Keratinocyte (primary cell): ENCODE measurements at regions not wholly inside any gene's neighbourhood (a gene's known extent, or its start where the extent isn't known, plus 50 kb on each side); places are given as distances from the start of the nearest gene placed in this dataset.

Experiments
- DNase-seq: peaks from one replicate; pipeline ENCODE4 v3.0.0-alpha.2; 2011; ENCODE audit warnings: low read depth, missing footprints, low spot score
- FAIRE-seq: peaks from 2 replicates; lab custom pipeline; 2011; peaks lifted over from hg19 to GRCh38; lab: Jason Lieb, UNC
- H2AFZ ChIP-seq: 2 replicates; pipeline ENCODE4 v1.6.0; 2012; ENCODE audit warnings: low read length, control low read depth, inconsistent platforms; ENCODE audit not compliant: control insufficient read depth
- H3K27ac ChIP-seq: 2 replicates; pipeline ENCODE4 v1.5.1; 2011; ENCODE audit warnings: low read length; ENCODE audit not compliant: control insufficient read depth, insufficient read depth
- H3K27me3 ChIP-seq: 3 replicates; pipeline ENCODE4 v1.6.0; 2011; ENCODE audit warnings: low read length; ENCODE audit not compliant: control insufficient read depth, insufficient read depth; ENCODE audit errors: extremely low read depth
- H3K36me3 ChIP-seq, 2 experiments: 2 replicates in 1 of 2; 3 replicates in 1 of 2; pipeline ENCODE4 v1.5.1; 2011; ENCODE audit warnings: low read length in 2 of 2, mild to moderate bottlenecking in 1 of 2; ENCODE audit not compliant: control insufficient read depth in 2 of 2, insufficient read depth in 2 of 2; ENCODE audit errors: extremely low read depth in 1 of 2
- H3K4me1 ChIP-seq: 3 replicates; pipeline ENCODE4 v1.5.1; 2011; ENCODE audit warnings: low read length; ENCODE audit not compliant: control insufficient read depth, insufficient read depth; ENCODE audit errors: extremely low read depth
- H3K4me2 ChIP-seq: 3 replicates; pipeline ENCODE4 v1.6.0; 2011; ENCODE audit warnings: low read depth, low read length; ENCODE audit not compliant: control insufficient read depth, insufficient read depth; ENCODE audit errors: extremely low read depth
- H3K4me3 ChIP-seq, 3 experiments: fragments of 200-600 bp in 1 of 3; sonication (generic) in 1 of 3; 2 replicates in 2 of 3; 3 replicates in 1 of 3; pipeline ENCODE4 v1.5.1; 2011 to 2016; ENCODE audit warnings: low read length in 3 of 3, mild to moderate bottlenecking in 3 of 3, control low read depth in 2 of 3, inconsistent platforms in 1 of 3, low read depth in 1 of 3, mixed read lengths in 1 of 3, mixed run types in 1 of 3, moderate library complexity in 1 of 3; ENCODE audit not compliant: control insufficient read depth in 2 of 3, insufficient read depth in 2 of 3; ENCODE audit errors: extremely low read depth in 1 of 3
- H3K79me2 ChIP-seq: 2 replicates; pipeline ENCODE4 v1.6.0; 2012; ENCODE audit warnings: low read length; ENCODE audit not compliant: control insufficient read depth, insufficient read depth
- H3K9ac ChIP-seq: 3 replicates; pipeline ENCODE4 v1.6.0; 2011; ENCODE audit warnings: low read length; ENCODE audit not compliant: control insufficient read depth, insufficient read depth; ENCODE audit errors: extremely low read depth
- H3K9me1 ChIP-seq: 3 replicates; pipeline ENCODE4 v1.6.0; 2011; ENCODE audit warnings: low read length; ENCODE audit not compliant: control insufficient read depth, insufficient read depth; ENCODE audit errors: extremely low read depth
- H3K9me3 ChIP-seq: 2 replicates; pipeline ENCODE4 v1.5.1; 2012; ENCODE audit warnings: low read depth, low read length; ENCODE audit not compliant: control insufficient read depth
- H4K20me1 ChIP-seq: 3 replicates; pipeline ENCODE4 v1.6.0; 2011; ENCODE audit warnings: low read length; ENCODE audit not compliant: control insufficient read depth, insufficient read depth; ENCODE audit errors: extremely low read depth
- CTCF ChIP-seq, 3 experiments: IDR thresholded peaks in 1 of 3; conservative IDR thresholded peaks in 1 of 3; optimal IDR thresholded peaks in 1 of 3; 2 replicates in 2 of 3; 3 replicates in 1 of 3; pipeline versions ENCODE3 to v1.5.1; 2011; ENCODE audit warnings: low read length in 3 of 3, mild to moderate bottlenecking in 3 of 3, moderate library complexity in 2 of 3, control low read depth in 1 of 3, inconsistent platforms in 1 of 3; ENCODE audit not compliant: insufficient read depth in 2 of 3; ENCODE audit errors: extremely low read depth in 1 of 3
- EZH2 ChIP-seq: IDR thresholded peaks from one replicate; pipeline ENCODE4 v1.6.1; 2012; ENCODE audit warnings: inconsistent platforms, mild to moderate bottlenecking, low read length, moderate library complexity
- dilution Hi-C: fragments of 300-500 bp; cut with MboI; formaldehyde crosslinking; loops from one replicate; pipeline ENCODE4 v1.7.0; 2020; ENCODE audit warnings: low sequenced_read_pairs; ENCODE audit not compliant: extremely low pct_ligation_motif_present

GRCh38 chr6:125516644-125517043, 214.9 kb upstream of the HDDC2 start:
- H2AFZ ChIP-seq = no peak overlapping the region
- H3K27ac ChIP-seq = no peak overlapping the region
- no peaks in the 10 kb centered on the region for H3K4me1 ChIP-seq
- no peaks in the 10 kb centered on the region for H3K79me2 ChIP-seq
- DNase-seq = no peak
- H3K36me3 ChIP-seq = no peaks in the 10 kb centered on the region
- no peak for FAIRE-seq
- TF ChIP-seq CTCF (optimal IDR thresholded peaks at IDR 0.05 in 1 of 3, IDR thresholded peaks at IDR 0.05 in 1 of 3, conservative IDR thresholded peaks at IDR 0.05 in 1 of 3; ENCODE audit: extremely low read depth in 1 of 3, insufficient read depth in 2 of 3, low read length in 3 of 3) (no peak), EZH2 (no peak)
- no peaks in the 10 kb centered on the region for H3K9me3 ChIP-seq
- H3K9ac ChIP-seq = no peak overlapping the region
- H3K9me1 ChIP-seq = no peaks in the 10 kb centered on the region
- dilution Hi-C loops = loop anchor here (25.0 kb wide), 1 partner anchor 246 kb away; no protein-coding TSS in a partner anchor
- H3K4me3 ChIP-seq = no peak overlapping the region
- H3K4me2 ChIP-seq = no peak overlapping the region
- no peaks in the 10 kb centered on the region for H3K27me3 ChIP-seq
- no peaks in the 10 kb centered on the region for H4K20me1 ChIP-seq

GRCh38 chr6:125519367-125519766, 217.6 kb upstream of the HDDC2 start:
- Histone ChIP-seq H3K36me3 (no peaks in the 10 kb centered on the region), H3K4me3 (no peak overlapping the region), H3K9ac (no peak overlapping the region), H3K27me3 (peaks cover under 1% of the 10 kb centered on the region), H3K4me1 (no peaks in the 10 kb centered on the region), H3K4me2 (no peak overlapping the region), H3K27ac (no peak overlapping the region), H2AFZ (no peak overlapping the region), H3K9me1 (no peaks in the 10 kb centered on the region), H3K9me3 (no peaks in the 10 kb centered on the region), H4K20me1 (no peaks in the 10 kb centered on the region), H3K79me2 (no peaks in the 10 kb centered on the region)
- FAIRE-seq = no peak
- no peak for DNase-seq
- dilution Hi-C loops = loop anchor here (25.0 kb wide), 1 partner anchor 243 kb away; no protein-coding TSS in a partner anchor
- TF ChIP-seq EZH2 (no peak), CTCF (optimal IDR thresholded peaks at IDR 0.05 in 1 of 3, IDR thresholded peaks at IDR 0.05 in 1 of 3, conservative IDR thresholded peaks at IDR 0.05 in 1 of 3; ENCODE audit: extremely low read depth in 1 of 3, insufficient read depth in 2 of 3, low read length in 3 of 3) (no peak)
